ENCODE measurements at regions not wholly inside any gene's neighbourhood (a gene's known extent, or its start where the extent isn't known, plus 50 kb on each side); places are given as distances from the start of the nearest gene placed in this dataset.

- Histone ChIP-seq H3K27me3 (ENCODE audit: control insufficient read depth, insufficient read depth, low read length) (no peaks in the 10 kb centered on the region), H3K4me1 (ENCODE audit: control insufficient read depth, insufficient read depth, low read length) (no peaks in the 10 kb centered on the region), H3K36me3 (ENCODE audit: control insufficient read depth, insufficient read depth, low read length) (no peaks in the 10 kb centered on the region), H3K4me3 (ENCODE audit: low read length) (no peak overlapping the region), H3K27ac (ENCODE audit: low read depth, low read length) (no peak overlapping the region), H3K9ac (ENCODE audit: low read length) (no peak overlapping the region)
Measured at GRCh38 chr2:239905884-239906654, 119.1 kb downstream of the NDUFA10 start.

DNA sequence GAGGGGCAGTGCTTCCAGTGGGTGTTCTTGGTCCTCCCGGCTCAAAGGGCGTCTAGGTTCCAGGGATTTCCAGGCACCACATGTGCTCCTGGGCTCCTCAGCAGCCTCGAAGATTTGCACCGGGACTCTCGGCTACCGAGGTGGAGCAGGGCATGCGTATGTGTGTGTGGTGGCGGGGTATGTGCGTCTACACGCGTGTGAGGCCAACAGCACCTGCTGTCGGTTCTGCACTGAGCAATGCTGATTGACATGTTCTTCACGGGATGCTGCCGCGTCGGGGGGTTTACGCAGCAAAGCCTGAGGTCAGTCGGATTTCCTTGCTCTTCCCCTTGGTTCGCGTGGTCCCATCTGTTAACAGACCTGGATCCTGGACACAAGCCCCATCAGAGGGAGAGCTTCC, 119.8 kb downstream of the NDUFA10 start:
- H3K36me3 ChIP-seq (ENCODE audit: control insufficient read depth, insufficient read depth, low read length): no peaks in the 10 kb centered on the region
- no peak overlapping the region for H3K4me3 ChIP-seq (ENCODE audit: low read length)
- no peaks in the 10 kb centered on the region for H3K4me1 ChIP-seq (ENCODE audit: control insufficient read depth, insufficient read depth, low read length)
- H3K27me3 ChIP-seq (ENCODE audit: control insufficient read depth, insufficient read depth, low read length): no peaks in the 10 kb centered on the region
- no peak overlapping the region for H3K27ac ChIP-seq (ENCODE audit: low read depth, low read length)
- H3K9ac ChIP-seq (ENCODE audit: low read length): no peak overlapping the region

- Histone ChIP-seq H3K9ac (ENCODE audit: low read length) (no peak overlapping the region), H3K36me3 (ENCODE audit: control insufficient read depth, insufficient read depth, low read length) (no peaks in the 10 kb centered on the region), H3K27me3 (ENCODE audit: control insufficient read depth, insufficient read depth, low read length) (no peaks in the 10 kb centered on the region), H3K4me3 (ENCODE audit: low read length) (no peak overlapping the region), H3K27ac (ENCODE audit: low read depth, low read length) (no peak overlapping the region), H3K4me1 (ENCODE audit: control insufficient read depth, insufficient read depth, low read length) (no peaks in the 10 kb centered on the region)
Measured at GRCh38 chr2:239904496-239904895, 120.6 kb downstream of the NDUFA10 start.

DNA sequence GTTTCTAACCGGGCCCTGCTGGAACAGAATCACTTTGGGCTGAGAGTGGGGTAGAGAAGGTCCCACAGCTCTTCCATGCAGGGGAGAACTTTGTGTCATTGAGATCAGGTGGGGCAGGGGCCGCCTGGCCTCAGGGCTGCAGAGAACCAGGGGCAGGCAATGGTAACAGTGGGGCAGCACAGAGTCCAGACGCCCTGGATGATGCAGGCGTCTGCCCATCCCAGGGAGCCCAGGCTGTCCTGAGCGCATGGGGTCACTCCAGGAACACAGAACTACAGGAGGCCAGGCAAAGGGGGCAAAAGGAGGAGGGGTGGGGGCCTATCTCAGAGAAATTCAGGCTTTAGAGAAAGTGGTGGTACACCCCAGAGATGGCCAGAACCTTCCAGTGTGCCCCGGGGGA, 121.3 kb downstream of the NDUFA10 start:
- no peak overlapping the region for H3K9ac ChIP-seq (ENCODE audit: low read length)
- H3K4me3 ChIP-seq (ENCODE audit: low read length): no peak overlapping the region
- no peak overlapping the region for H3K27ac ChIP-seq (ENCODE audit: low read depth, low read length)
- no peaks in the 10 kb centered on the region for H3K36me3 ChIP-seq (ENCODE audit: control insufficient read depth, insufficient read depth, low read length)
- no peaks in the 10 kb centered on the region for H3K27me3 ChIP-seq (ENCODE audit: control insufficient read depth, insufficient read depth, low read length)
- H3K4me1 ChIP-seq (ENCODE audit: control insufficient read depth, insufficient read depth, low read length): no peaks in the 10 kb centered on the region

GRCh38 chr2:239903210-239903609, 121.9 kb downstream of the NDUFA10 start:
- H3K36me3 ChIP-seq (ENCODE audit: control insufficient read depth, insufficient read depth, low read length): no peaks in the 10 kb centered on the region
- H3K27me3 ChIP-seq (ENCODE audit: control insufficient read depth, insufficient read depth, low read length): no peaks in the 10 kb centered on the region
- no peak overlapping the region for H3K9ac ChIP-seq (ENCODE audit: low read length)
- H3K4me1 ChIP-seq (ENCODE audit: control insufficient read depth, insufficient read depth, low read length): no peaks in the 10 kb centered on the region
- no peak overlapping the region for H3K27ac ChIP-seq (ENCODE audit: low read depth, low read length)
- no peak overlapping the region for H3K4me3 ChIP-seq (ENCODE audit: low read length)

- no peak overlapping the region for H3K9ac ChIP-seq (ENCODE audit: low read length)
- H3K4me3 ChIP-seq (ENCODE audit: low read length): no peak overlapping the region
- H3K36me3 ChIP-seq (ENCODE audit: control insufficient read depth, insufficient read depth, low read length): no peaks in the 10 kb centered on the region
- no peaks in the 10 kb centered on the region for H3K27me3 ChIP-seq (ENCODE audit: control insufficient read depth, insufficient read depth, low read length)
- no peaks in the 10 kb centered on the region for H3K4me1 ChIP-seq (ENCODE audit: control insufficient read depth, insufficient read depth, low read length)
- H3K27ac ChIP-seq (ENCODE audit: low read depth, low read length): no peak overlapping the region
Measured at GRCh38 chr2:239902749-239903201, 122.4 kb downstream of the NDUFA10 start.

DNA sequence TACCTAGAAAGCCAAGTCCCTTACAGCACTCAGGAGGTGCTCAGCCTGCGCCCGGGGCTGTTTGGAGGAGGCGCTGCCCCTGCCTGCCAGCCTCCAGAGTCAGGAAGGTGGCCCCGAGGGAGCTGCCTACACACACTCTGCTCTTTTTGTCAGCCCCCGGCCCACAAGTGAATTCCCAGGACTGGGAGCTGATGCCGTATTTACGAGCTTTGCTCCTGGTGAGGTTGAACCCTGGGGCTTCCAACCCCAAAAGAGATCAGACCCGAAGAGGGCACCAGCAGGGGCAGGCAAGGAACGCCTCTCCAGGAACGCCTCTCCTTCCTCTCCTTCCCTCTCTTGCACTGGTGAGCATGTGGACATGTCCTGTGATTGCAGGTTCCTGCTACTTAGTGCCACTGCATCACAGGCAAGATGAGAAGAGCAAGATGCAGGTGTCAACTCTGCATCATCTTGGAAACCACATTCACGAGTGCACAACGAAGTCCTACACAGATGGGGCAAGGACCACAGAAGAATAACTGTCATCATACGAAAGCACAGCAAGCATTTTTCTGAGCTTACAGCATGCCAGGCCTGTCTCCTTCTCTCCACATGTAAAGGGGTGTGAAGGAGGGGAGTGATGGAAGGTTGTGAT, 126.7 kb downstream of the NDUFA10 start:
- Histone ChIP-seq H3K36me3 (ENCODE audit: control insufficient read depth, insufficient read depth, low read length) (no peaks in the 10 kb centered on the region), H3K9ac (ENCODE audit: low read length) (no peak overlapping the region), H3K27ac (ENCODE audit: low read depth, low read length) (no peak overlapping the region), H3K27me3 (ENCODE audit: control insufficient read depth, insufficient read depth, low read length) (no peaks in the 10 kb centered on the region), H3K4me3 (ENCODE audit: low read length) (no peak overlapping the region), H3K4me1 (ENCODE audit: control insufficient read depth, insufficient read depth, low read length) (no peaks in the 10 kb centered on the region)

GRCh38 chr2:239897596-239898235, 127.4 kb downstream of the NDUFA10 start:
- Histone ChIP-seq H3K4me3 (ENCODE audit: low read length) (no peak overlapping the region), H3K27me3 (ENCODE audit: control insufficient read depth, insufficient read depth, low read length) (no peaks in the 10 kb centered on the region), H3K9ac (ENCODE audit: low read length) (no peak overlapping the region), H3K36me3 (ENCODE audit: control insufficient read depth, insufficient read depth, low read length) (no peaks in the 10 kb centered on the region), H3K4me1 (ENCODE audit: control insufficient read depth, insufficient read depth, low read length) (no peaks in the 10 kb centered on the region), H3K27ac (ENCODE audit: low read depth, low read length) (no peak overlapping the region)

GRCh38 chr2:239896075-239896474, 129.1 kb downstream of the NDUFA10 start:
- no peak overlapping the region for H3K27ac ChIP-seq (ENCODE audit: low read depth, low read length)

GRCh38 chr2:239895669-239896068, 129.5 kb downstream of the NDUFA10 start:
- Histone ChIP-seq H3K27ac (ENCODE audit: low read depth, low read length) (no peak overlapping the region), H3K4me1 (ENCODE audit: control insufficient read depth, insufficient read depth, low read length) (no peaks in the 10 kb centered on the region), H3K27me3 (ENCODE audit: control insufficient read depth, insufficient read depth, low read length) (no peaks in the 10 kb centered on the region), H3K36me3 (ENCODE audit: control insufficient read depth, insufficient read depth, low read length) (no peaks in the 10 kb centered on the region), H3K4me3 (ENCODE audit: low read length) (no peak overlapping the region), H3K9ac (ENCODE audit: low read length) (no peak overlapping the region)

More at GRCh38 chr2:239896075-239896474, 129.1 kb downstream of the NDUFA10 start:
- Histone ChIP-seq H3K4me1 (ENCODE audit: control insufficient read depth, insufficient read depth, low read length) (no peaks in the 10 kb centered on the region), H3K4me3 (ENCODE audit: low read length) (no peak overlapping the region), H3K9ac (ENCODE audit: low read length) (no peak overlapping the region), H3K36me3 (ENCODE audit: control insufficient read depth, insufficient read depth, low read length) (no peaks in the 10 kb centered on the region), H3K27me3 (ENCODE audit: control insufficient read depth, insufficient read depth, low read length) (no peaks in the 10 kb centered on the region)

DNA sequence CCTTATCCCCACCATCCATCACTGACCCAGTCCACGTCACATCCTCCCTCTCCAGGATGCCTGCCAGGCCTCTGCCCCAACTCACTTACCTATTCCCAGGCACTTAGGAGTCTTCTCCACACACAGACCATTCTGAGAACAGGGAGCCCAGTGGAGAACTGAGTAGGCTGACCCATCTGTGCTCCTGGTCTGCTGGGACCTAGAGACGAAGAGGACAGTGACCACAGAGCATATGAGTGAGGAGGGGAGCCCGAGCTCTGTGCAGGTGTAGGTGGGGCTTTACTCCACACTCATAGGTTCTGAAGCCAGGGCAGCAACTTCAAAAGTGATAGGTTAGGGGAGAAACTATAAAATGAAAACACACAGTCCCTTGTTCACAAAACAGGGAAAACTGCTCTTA, 130.0 kb downstream of the NDUFA10 start:
- H3K27me3 ChIP-seq (ENCODE audit: control insufficient read depth, insufficient read depth, low read length): no peaks in the 10 kb centered on the region
- no peaks in the 10 kb centered on the region for H3K36me3 ChIP-seq (ENCODE audit: control insufficient read depth, insufficient read depth, low read length)
- H3K27ac ChIP-seq (ENCODE audit: low read depth, low read length): no peak overlapping the region
- no peak overlapping the region for H3K4me3 ChIP-seq (ENCODE audit: low read length)
- no peak overlapping the region for H3K9ac ChIP-seq (ENCODE audit: low read length)
- no peaks in the 10 kb centered on the region for H3K4me1 ChIP-seq (ENCODE audit: control insufficient read depth, insufficient read depth, low read length)

- no peak overlapping the region for H3K4me3 ChIP-seq (ENCODE audit: low read length)
- no peak overlapping the region for H3K27ac ChIP-seq (ENCODE audit: low read depth, low read length)
- H3K4me1 ChIP-seq (ENCODE audit: control insufficient read depth, insufficient read depth, low read length): no peaks in the 10 kb centered on the region
- H3K9ac ChIP-seq (ENCODE audit: low read length): no peak overlapping the region
- H3K36me3 ChIP-seq (ENCODE audit: control insufficient read depth, insufficient read depth, low read length): no peaks in the 10 kb centered on the region
- no peaks in the 10 kb centered on the region for H3K27me3 ChIP-seq (ENCODE audit: control insufficient read depth, insufficient read depth, low read length)
Measured at GRCh38 chr2:239894276-239894675, 130.9 kb downstream of the NDUFA10 start.

DNA sequence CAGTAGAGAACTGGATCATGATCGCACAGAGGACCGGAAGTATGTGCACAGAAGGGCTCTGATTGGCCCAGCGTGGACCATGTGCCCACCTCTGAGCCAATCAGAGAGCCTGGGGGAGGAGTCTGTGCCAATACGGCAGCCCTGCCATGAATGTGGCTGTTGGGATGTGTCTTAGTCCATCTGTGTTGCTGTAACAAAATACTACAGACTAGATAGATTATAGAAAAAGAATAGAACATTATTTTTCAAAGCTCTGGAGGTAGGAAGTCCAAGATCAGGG, 132.0 kb downstream of the NDUFA10 start:
- H3K4me1 ChIP-seq (ENCODE audit: control insufficient read depth, insufficient read depth, low read length): no peaks in the 10 kb centered on the region
- H3K36me3 ChIP-seq (ENCODE audit: control insufficient read depth, insufficient read depth, low read length): no peaks in the 10 kb centered on the region
- no peaks in the 10 kb centered on the region for H3K27me3 ChIP-seq (ENCODE audit: control insufficient read depth, insufficient read depth, low read length)
- no peak overlapping the region for H3K9ac ChIP-seq (ENCODE audit: low read length)
- H3K4me3 ChIP-seq (ENCODE audit: low read length): no peak overlapping the region
- no peak overlapping the region for H3K27ac ChIP-seq (ENCODE audit: low read depth, low read length)

Measured in rectal smooth muscle tissue (tissue), 1 donor.